H9 (cell line): ENCODE measurements at regions not wholly inside any gene's neighbourhood (a gene's known extent, or its start where the extent isn't known, plus 50 kb on each side); places are given as distances from the start of the nearest gene placed in this dataset.

Experiments
- DNase-seq: peaks from one replicate; pipeline ENCODE4 v3.0.0-alpha.2; 2017
- H2AFZ ChIP-seq: one replicate; pipeline ENCODE4 v1.6.1; 2013; ENCODE audit warnings: mild to moderate bottlenecking, low read length, control low read depth, moderate library complexity
- H2AK5ac ChIP-seq: 2 replicates; pipeline ENCODE4 v1.6.1; 2013; ENCODE audit warnings: low read length, control low read depth, mixed read lengths; ENCODE audit not compliant: insufficient read length
- H2BK120ac ChIP-seq: one replicate; pipeline ENCODE4 v1.6.1; 2013; ENCODE audit warnings: low read depth, mild to moderate bottlenecking, low read length, control low read depth, inconsistent platforms; ENCODE audit not compliant: poor library complexity, severe bottlenecking
- H2BK12ac ChIP-seq: 2 replicates; pipeline ENCODE4 v1.6.1; 2013; ENCODE audit warnings: low read length, control low read depth, mixed read lengths, low read depth; ENCODE audit not compliant: insufficient read length
- H2BK15ac ChIP-seq: 2 replicates; pipeline ENCODE4 v1.6.1; 2013; ENCODE audit warnings: low read depth, low read length, control low read depth
- H2BK20ac ChIP-seq: one replicate; pipeline ENCODE4 v1.6.1; 2013; ENCODE audit warnings: low read depth, mild to moderate bottlenecking, low read length, control low read depth, inconsistent platforms; ENCODE audit not compliant: poor library complexity, severe bottlenecking
- H2BK5ac ChIP-seq: 2 replicates; pipeline ENCODE4 v1.6.1; 2013; ENCODE audit warnings: low read length, control low read depth, mixed read lengths; ENCODE audit not compliant: insufficient read length
- H3K14ac ChIP-seq: 2 replicates; pipeline ENCODE4 v1.6.1; 2013; ENCODE audit warnings: low read length, control low read depth; ENCODE audit not compliant: insufficient read depth
- H3K18ac ChIP-seq: 2 replicates; pipeline ENCODE4 v1.6.1; 2013; ENCODE audit warnings: low read depth, mild to moderate bottlenecking, mixed read lengths, low read length, control low read depth; ENCODE audit not compliant: insufficient read length
- H3K23ac ChIP-seq: 2 replicates; pipeline ENCODE4 v1.6.1; 2013; ENCODE audit warnings: low read length, control low read depth, mixed read lengths, low read depth; ENCODE audit not compliant: insufficient read length
- H3K23me2 ChIP-seq: 2 replicates; pipeline ENCODE4 v1.6.1; 2013; ENCODE audit warnings: low read depth, mild to moderate bottlenecking, mixed read lengths, low read length, control low read depth; ENCODE audit not compliant: insufficient read length, poor library complexity, severe bottlenecking
- H3K27ac ChIP-seq: 2 replicates; pipeline ENCODE4 v1.5.1; 2013; ENCODE audit warnings: low read length, control low read depth, mixed read lengths, low read depth; ENCODE audit not compliant: insufficient read length
- H3K27me3 ChIP-seq: 2 replicates; pipeline ENCODE4 v1.6.1; 2013; ENCODE audit warnings: low read length, control low read depth, inconsistent platforms; ENCODE audit not compliant: insufficient read depth
- H3K4ac ChIP-seq: 2 replicates; pipeline ENCODE4 v1.6.1; 2013; ENCODE audit warnings: low read depth, mild to moderate bottlenecking, control low read depth, inconsistent platforms, low read length, moderate library complexity
- H3K4me1 ChIP-seq: 2 replicates; pipeline ENCODE4 v1.6.1; 2013; ENCODE audit warnings: low read length, control low read depth, inconsistent platforms; ENCODE audit not compliant: insufficient read depth
- H3K4me2 ChIP-seq: 2 replicates; pipeline ENCODE4 v1.6.1; 2013; ENCODE audit warnings: low read length, control low read depth, mixed read lengths; ENCODE audit not compliant: insufficient read length, insufficient read depth
- H3K56ac ChIP-seq: 2 replicates; pipeline ENCODE4 v1.6.1; 2013; ENCODE audit warnings: low read depth, mild to moderate bottlenecking, mixed read lengths, low read length, control low read depth; ENCODE audit not compliant: insufficient read length
- H3K79me1 ChIP-seq: 2 replicates; pipeline ENCODE4 v1.6.1; 2013; ENCODE audit warnings: low read depth, mild to moderate bottlenecking, moderate library complexity, low read length, control low read depth, inconsistent platforms; ENCODE audit not compliant: insufficient read depth, poor library complexity, severe bottlenecking
- H3K79me2 ChIP-seq: 2 replicates; pipeline ENCODE4 v1.6.1; 2013; ENCODE audit warnings: low read length, control low read depth, inconsistent platforms; ENCODE audit not compliant: insufficient read depth
- H3K9ac ChIP-seq: 2 replicates; pipeline ENCODE4 v1.6.1; 2013; ENCODE audit warnings: low read length, control low read depth, mixed read lengths; ENCODE audit not compliant: insufficient read length; ENCODE audit errors: extremely low read depth
- H3K9me3 ChIP-seq: one replicate; pipeline ENCODE4 v1.6.1; 2013; ENCODE audit warnings: low read depth, low read length, inconsistent platforms; ENCODE audit not compliant: control insufficient read depth
- H3T11ph ChIP-seq: one replicate; pipeline ENCODE4 v1.6.1; 2013; ENCODE audit warnings: mild to moderate bottlenecking, low read length, control low read depth, inconsistent platforms
- H4K20me1 ChIP-seq: one replicate; pipeline ENCODE4 v1.6.1; 2013; ENCODE audit not compliant: control insufficient read depth, insufficient read length, insufficient read depth
- H4K5ac ChIP-seq: 2 replicates; pipeline ENCODE4 v1.6.1; 2013; ENCODE audit warnings: low read depth, mild to moderate bottlenecking, mixed read lengths, low read length, control low read depth; ENCODE audit not compliant: insufficient read length
- H4K8ac ChIP-seq: replicated peaks from 2 replicates; pipeline ENCODE4 v1.6.1; 2013; ENCODE audit warnings: low read length, control low read depth, mixed read lengths, low read depth; ENCODE audit not compliant: insufficient read length
- H4K91ac ChIP-seq: 2 replicates; pipeline ENCODE4 v1.6.1; 2013; ENCODE audit warnings: low read depth, mild to moderate bottlenecking, moderate library complexity, mixed read lengths, low read length, control low read depth; ENCODE audit not compliant: insufficient read length
- H3K27ac Mint-ChIP-seq, 3 experiments: 2 replicates in 2 of 3; 3 replicates in 1 of 3; pipeline ENCODE4 v1.8.0; 2020 to 2021; ENCODE audit warnings: mixed read lengths in 3 of 3, mild to moderate bottlenecking in 1 of 3, moderate library complexity in 1 of 3
- H3K27me3 Mint-ChIP-seq: 2 replicates; pipeline ENCODE4 v1.8.0; 2021; ENCODE audit warnings: low read depth, mild to moderate bottlenecking, moderate library complexity, mixed read lengths
- H3K36me3 Mint-ChIP-seq, 3 experiments: 2 replicates in 2 of 3; 3 replicates in 1 of 3; pipeline ENCODE4 v1.8.0; 2020 to 2021; ENCODE audit warnings: low read depth in 3 of 3, mixed read lengths in 3 of 3; ENCODE audit not compliant: insufficient read depth in 1 of 3
- H3K4me1 Mint-ChIP-seq, 2 experiments: 2 replicates each; pipeline ENCODE4 v1.8.0; 2020; ENCODE audit warnings: mixed read lengths in 2 of 2
- H3K4me3 Mint-ChIP-seq, 2 experiments: 2 replicates in 1 of 2; 3 replicates in 1 of 2; pipeline ENCODE4 v1.8.0; 2020 to 2021; ENCODE audit warnings: mild to moderate bottlenecking in 2 of 2, mixed read lengths in 2 of 2, moderate library complexity in 1 of 2
- H3K9me3 Mint-ChIP-seq, 2 experiments: 2 replicates in 1 of 2; 3 replicates in 1 of 2; pipeline ENCODE4 v1.8.0; 2020; ENCODE audit warnings: mild to moderate bottlenecking in 2 of 2, mixed read lengths in 2 of 2, moderate library complexity in 1 of 2
- CTCF ChIP-seq: fragments of 200-600 bp; sonication (generic); conservative IDR thresholded peaks from 3 replicates; pipeline ENCODE4 v1.8.0; 2021; ENCODE audit warnings: antibody characterized with exemption, mild to moderate bottlenecking
- WGBS: extraction: QIAGEN DNeasy Blood & Tissue Kit; methylation state at CpG from one replicate; pipeline ENCODE4 v1.1.7; 2013; ENCODE audit warnings: missing lambda C conversion rate, low lambda C conversion rate, mixed read lengths; ENCODE audit not compliant: insufficient read length; ENCODE audit errors: extremely low coverage; 5-methylcytosine and 5-hydroxymethylcytosine counted together

GRCh38 chr4:137387924-137388323, 144.4 kb downstream of the PCDH18 start:
- Histone ChIP-seq H3K9me3 (no peaks in the 10 kb centered on the region), H3K9ac (no peak overlapping the region), H3K4ac (no peak overlapping the region), H3K27me3 (no peaks in the 10 kb centered on the region), H3K27ac (no peak overlapping the region), H3K79me1 (no peaks in the 10 kb centered on the region), H3K4me1 (no peaks in the 10 kb centered on the region), H3K4me2 (no peak overlapping the region), H2AFZ (no peak overlapping the region), H4K91ac (no peak overlapping the region), H2BK120ac (no peak overlapping the region), H3K23me2 (no peaks in the 10 kb centered on the region), H3K23ac (no peak overlapping the region), H2BK20ac (no peak overlapping the region), H2BK12ac (no peak overlapping the region), H2AK5ac (no peak overlapping the region), H3K56ac (no peak overlapping the region), H3K18ac (no peak overlapping the region), H3K79me2 (no peaks in the 10 kb centered on the region), H4K8ac (no peak overlapping the region), H3K14ac (no peak overlapping the region), H4K5ac (no peak overlapping the region), H2BK5ac (no peak overlapping the region), H2BK15ac (no peak overlapping the region), H3T11ph (no peak overlapping the region), H4K20me1 (no peaks in the 10 kb centered on the region)
- H3K4me3 Mint-ChIP-seq = no peak overlapping the region
- TF ChIP-seq CTCF = no peak
- no peaks in the 10 kb centered on the region for H3K4me1 Mint-ChIP-seq
- no peaks in the 10 kb centered on the region for H3K36me3 Mint-ChIP-seq
- no CpG with 5 or more reads among the region's 3 CpGs for WGBS
- 0 out of 7 replicates have a peak overlapping the region, but pooled peaks of 1 of the 3 experiments have one; percentile 11 for H3K27ac Mint-ChIP-seq
- no peaks in the 10 kb centered on the region for H3K27me3 Mint-ChIP-seq
- H3K9me3 Mint-ChIP-seq = no peaks in the 10 kb centered on the region
- DNase-seq = no peak
